ENCODE measurements at regions not wholly inside any gene's neighbourhood (a gene's known extent, or its start where the extent isn't known, plus 50 kb on each side); places are given as distances from the start of the nearest gene placed in this dataset.

DNA sequence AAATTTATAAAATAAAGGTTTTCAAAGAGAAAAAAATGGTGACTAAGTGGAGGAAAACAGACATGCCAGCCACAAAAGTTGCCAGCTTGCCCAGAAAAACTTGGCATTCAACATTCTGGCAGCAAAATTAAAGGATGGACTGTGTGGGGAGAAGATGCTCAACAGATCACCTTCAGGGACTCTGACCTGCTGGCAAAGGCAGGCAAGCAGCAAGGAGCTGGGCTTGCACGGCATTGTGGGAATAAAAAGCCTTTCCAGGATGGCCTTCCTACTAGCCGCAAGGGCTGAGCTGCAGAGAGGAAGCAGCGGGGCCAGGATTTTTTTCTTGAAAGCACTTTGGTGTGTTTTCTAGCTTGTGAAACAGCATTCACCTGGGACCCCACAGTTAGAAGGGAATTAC, 101.9 kb upstream of the CACNA2D3 start:
- TF ChIP-seq EZH2phosphoT487 (IDR thresholded peaks at IDR 0.05), result no peak
- TF ChIP-seq, protein P1, sequence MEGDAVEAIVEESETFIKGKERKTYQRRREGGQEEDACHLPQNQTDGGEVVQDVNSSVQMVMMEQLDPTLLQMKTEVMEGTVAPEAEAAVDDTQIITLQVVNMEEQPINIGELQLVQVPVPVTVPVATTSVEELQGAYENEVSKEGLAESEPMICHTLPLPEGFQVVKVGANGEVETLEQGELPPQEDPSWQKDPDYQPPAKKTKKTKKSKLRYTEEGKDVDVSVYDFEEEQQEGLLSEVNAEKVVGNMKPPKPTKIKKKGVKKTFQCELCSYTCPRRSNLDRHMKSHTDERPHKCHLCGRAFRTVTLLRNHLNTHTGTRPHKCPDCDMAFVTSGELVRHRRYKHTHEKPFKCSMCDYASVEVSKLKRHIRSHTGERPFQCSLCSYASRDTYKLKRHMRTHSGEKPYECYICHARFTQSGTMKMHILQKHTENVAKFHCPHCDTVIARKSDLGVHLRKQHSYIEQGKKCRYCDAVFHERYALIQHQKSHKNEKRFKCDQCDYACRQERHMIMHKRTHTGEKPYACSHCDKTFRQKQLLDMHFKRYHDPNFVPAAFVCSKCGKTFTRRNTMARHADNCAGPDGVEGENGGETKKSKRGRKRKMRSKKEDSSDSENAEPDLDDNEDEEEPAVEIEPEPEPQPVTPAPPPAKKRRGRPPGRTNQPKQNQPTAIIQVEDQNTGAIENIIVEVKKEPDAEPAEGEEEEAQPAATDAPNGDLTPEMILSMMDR (IDR thresholded peaks at IDR 0.05), result no peak
- TF ChIP-seq EZH2 (IDR thresholded peaks at IDR 0.05), result no peak
